Spleen (tissue), 7 donors: ENCODE measurements at regions not wholly inside any gene's neighbourhood (a gene's known extent, or its start where the extent isn't known, plus 50 kb on each side); places are given as distances from the start of the nearest gene placed in this dataset.

Source experiments
- CTCF ChIP-seq, 11 experiments: fragments of 200-600 bp in 7 of 11; fragments of 450-650 bp in 4 of 11; sonication (generic) in 4 of 11; IDR thresholded peaks in 8 of 11; conservative IDR thresholded peaks in 3 of 11; 1 replicate in 7 of 11; 2 replicates in 4 of 11; pipeline versions ENCODE4 v1.4.0 to v1.8.0; 2016 to 2021; ENCODE audit warnings: antibody characterized with exemption in 11 of 11, inconsistent platforms in 4 of 11, mild to moderate bottlenecking in 1 of 11
- POLR2A ChIP-seq, 3 donors: fragments of 450-650 bp; IDR thresholded peaks; one replicate each; pipeline ENCODE4 v1.5.1; 2017; ENCODE audit warnings: antibody characterized with exemption in 3 of 3, mild to moderate bottlenecking in 1 of 3
- donor health status: DM: no; HTN: no; CAD: no; lungs with moderate emphysema.
- donor health status: DM: no; HTN: no; CAD: no.
- donor health status: DM: no; HTN: no; CAD: no.

DNA sequence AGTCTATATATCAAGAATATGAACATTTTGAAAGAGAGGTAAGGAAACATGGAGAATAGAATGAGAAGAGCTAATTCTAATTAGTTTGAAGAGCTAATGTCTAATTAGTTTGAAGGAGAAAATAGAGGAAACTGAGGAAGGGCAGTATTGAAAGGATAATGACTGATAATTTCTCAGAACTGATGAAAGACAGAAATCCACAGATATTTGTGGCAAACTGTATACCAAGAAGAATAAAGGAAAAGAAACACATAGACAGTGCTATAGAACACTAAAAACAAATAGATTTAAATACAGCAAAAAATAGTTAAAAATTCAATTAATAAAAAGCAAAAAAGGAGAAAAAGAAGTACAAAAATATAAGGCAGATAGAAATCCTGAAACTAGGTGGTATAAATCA is 354.4 kb downstream of the QKI start:
- no peak for TF ChIP-seq POLR2A (IDR thresholded peaks at IDR 0.05)
- TF ChIP-seq CTCF (IDR thresholded peaks at IDR 0.05 in 8 of 11, conservative IDR thresholded peaks at IDR 0.05 in 3 of 11) = no peak
